ENCODE measurements at regions not wholly inside any gene's neighbourhood (a gene's known extent, or its start where the extent isn't known, plus 50 kb on each side); places are given as distances from the start of the nearest gene placed in this dataset.

DNA sequence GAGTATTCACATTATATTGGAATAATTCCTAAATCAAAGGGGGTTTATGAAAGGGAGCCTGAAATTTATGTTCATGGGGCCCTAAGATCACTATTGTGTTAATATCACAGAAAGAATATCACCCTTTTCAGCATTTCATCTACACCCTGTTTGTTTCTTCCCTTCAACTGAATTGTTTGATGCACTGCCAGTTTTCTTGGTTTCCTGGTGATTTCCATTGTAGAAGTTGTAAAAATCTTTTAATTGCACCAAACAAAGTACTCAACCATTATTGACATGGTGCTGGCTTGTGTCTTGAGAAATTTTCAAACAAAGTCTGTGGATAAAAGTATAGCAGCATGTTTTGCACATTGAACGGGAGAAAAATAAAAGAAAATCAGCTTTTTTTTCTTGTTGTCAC, 154.8 kb upstream of the PRKD1 start:
- TF ChIP-seq EZH2phosphoT487 (IDR thresholded peaks at IDR 0.05; ENCODE audit: low read length) (no peak), EZH2 (optimal IDR thresholded peaks at IDR 0.05; ENCODE audit: low read depth, low read length) (no peak)
- TF ChIP-seq, protein P1, sequence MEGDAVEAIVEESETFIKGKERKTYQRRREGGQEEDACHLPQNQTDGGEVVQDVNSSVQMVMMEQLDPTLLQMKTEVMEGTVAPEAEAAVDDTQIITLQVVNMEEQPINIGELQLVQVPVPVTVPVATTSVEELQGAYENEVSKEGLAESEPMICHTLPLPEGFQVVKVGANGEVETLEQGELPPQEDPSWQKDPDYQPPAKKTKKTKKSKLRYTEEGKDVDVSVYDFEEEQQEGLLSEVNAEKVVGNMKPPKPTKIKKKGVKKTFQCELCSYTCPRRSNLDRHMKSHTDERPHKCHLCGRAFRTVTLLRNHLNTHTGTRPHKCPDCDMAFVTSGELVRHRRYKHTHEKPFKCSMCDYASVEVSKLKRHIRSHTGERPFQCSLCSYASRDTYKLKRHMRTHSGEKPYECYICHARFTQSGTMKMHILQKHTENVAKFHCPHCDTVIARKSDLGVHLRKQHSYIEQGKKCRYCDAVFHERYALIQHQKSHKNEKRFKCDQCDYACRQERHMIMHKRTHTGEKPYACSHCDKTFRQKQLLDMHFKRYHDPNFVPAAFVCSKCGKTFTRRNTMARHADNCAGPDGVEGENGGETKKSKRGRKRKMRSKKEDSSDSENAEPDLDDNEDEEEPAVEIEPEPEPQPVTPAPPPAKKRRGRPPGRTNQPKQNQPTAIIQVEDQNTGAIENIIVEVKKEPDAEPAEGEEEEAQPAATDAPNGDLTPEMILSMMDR (IDR thresholded peaks at IDR 0.05; ENCODE audit: low read length) = no peak
- H3K4me1 ChIP-seq (ENCODE audit: low read length) = no peaks in the 10 kb centered on the region
- no peak overlapping the region for H2AFZ ChIP-seq (ENCODE audit: low read length)
- no peaks in the 10 kb centered on the region for H3K36me3 ChIP-seq (replicated peaks; ENCODE audit: insufficient read depth, low read length)
- H3F3A ChIP-seq (ENCODE audit: insufficient read depth, low read length) = no peaks in the 10 kb centered on the region
- no peak overlapping the region for H3K4me2 ChIP-seq (ENCODE audit: low read depth, low read length)
- H3K27ac ChIP-seq (ENCODE audit: low read length) = no peak overlapping the region
- H3K79me2 ChIP-seq (ENCODE audit: low read length) = no peaks in the 10 kb centered on the region
- H4K20me1 ChIP-seq (ENCODE audit: insufficient read depth, low read length) = no peaks in the 10 kb centered on the region
- H3K9me3 ChIP-seq (replicated peaks; ENCODE audit: insufficient read depth, low read length) = no peaks in the 10 kb centered on the region
- no peak overlapping the region for H3K9ac ChIP-seq (ENCODE audit: low read length)
- no peaks in the 10 kb centered on the region for H3K9me2 ChIP-seq (replicated peaks; ENCODE audit: insufficient read depth, low read length)
- H3K4me3 ChIP-seq (ENCODE audit: low read length) = no peak overlapping the region
- H3K27me3 ChIP-seq (replicated peaks; ENCODE audit: insufficient read depth, low read length) = no peaks in the 10 kb centered on the region
- no peak for DNase-seq

DNA sequence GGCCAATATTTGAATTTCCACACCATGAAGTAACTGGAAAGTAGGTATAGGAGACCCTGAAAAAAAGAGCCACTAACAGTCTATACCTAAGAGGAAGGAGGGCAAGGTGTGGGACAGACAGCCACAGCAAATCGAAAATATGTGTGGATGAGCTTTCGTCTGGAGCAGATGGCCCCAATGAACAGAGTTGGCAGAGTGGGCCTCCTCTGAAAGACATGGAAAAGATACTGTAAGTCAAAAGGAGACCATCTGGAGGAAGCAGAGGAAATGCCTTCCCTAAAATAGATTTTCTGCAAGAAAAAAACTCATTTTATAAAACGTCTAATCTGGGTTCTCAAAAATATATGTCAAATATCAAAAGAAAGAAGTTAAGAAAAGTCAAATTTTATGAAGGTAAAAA, 157.2 kb upstream of the PRKD1 start:
- no peaks in the 10 kb centered on the region for H3K36me3 ChIP-seq (replicated peaks; ENCODE audit: insufficient read depth, low read length)
- no peaks in the 10 kb centered on the region for H3K9me3 ChIP-seq (replicated peaks; ENCODE audit: insufficient read depth, low read length)
- H3K9ac ChIP-seq (ENCODE audit: low read length) = no peak overlapping the region
- no peak overlapping the region for H3K4me3 ChIP-seq (ENCODE audit: low read length)
- H2AFZ ChIP-seq (ENCODE audit: low read length) = no peak overlapping the region
- no peaks in the 10 kb centered on the region for H3K79me2 ChIP-seq (ENCODE audit: low read length)
- H3K4me2 ChIP-seq (ENCODE audit: low read depth, low read length) = no peak overlapping the region
- no peak for TF ChIP-seq EZH2 (optimal IDR thresholded peaks at IDR 0.05; ENCODE audit: low read depth, low read length)
- TF ChIP-seq, protein P1 (IDR thresholded peaks at IDR 0.05; ENCODE audit: low read length) = no peak
- no peak for TF ChIP-seq EZH2phosphoT487 (IDR thresholded peaks at IDR 0.05; ENCODE audit: low read length)
- no peaks in the 10 kb centered on the region for H3K9me2 ChIP-seq (replicated peaks; ENCODE audit: insufficient read depth, low read length)
- no peaks in the 10 kb centered on the region for H3F3A ChIP-seq (ENCODE audit: insufficient read depth, low read length)
- H3K27me3 ChIP-seq (replicated peaks; ENCODE audit: insufficient read depth, low read length) = no peaks in the 10 kb centered on the region
- no peak overlapping the region for H3K27ac ChIP-seq (ENCODE audit: low read length)
- no peaks in the 10 kb centered on the region for H3K4me1 ChIP-seq (ENCODE audit: low read length)
- H4K20me1 ChIP-seq (ENCODE audit: insufficient read depth, low read length) = no peaks in the 10 kb centered on the region
- DNase-seq = no peak

DNA sequence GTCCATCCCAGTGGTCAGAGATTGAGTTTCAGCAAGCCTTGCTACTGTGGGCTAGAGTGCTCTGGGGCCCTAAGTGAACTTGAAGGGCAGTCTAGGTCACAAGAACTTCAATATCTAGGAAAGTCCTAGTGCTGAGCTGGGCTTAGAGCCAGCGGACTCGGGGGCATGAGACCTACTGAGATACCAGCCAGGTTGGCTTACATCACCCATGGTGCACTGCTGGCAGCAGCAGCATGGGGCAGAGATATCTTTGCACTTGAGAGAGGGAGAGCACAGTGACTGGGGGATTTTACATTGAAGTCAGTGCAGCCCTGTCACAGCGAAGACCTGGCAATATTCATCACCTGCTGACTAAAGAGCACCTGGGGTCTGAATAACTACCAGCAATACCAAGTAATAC, 158.3 kb upstream of the PRKD1 start:
- H3K36me3 ChIP-seq (replicated peaks; ENCODE audit: insufficient read depth, low read length) = no peaks in the 10 kb centered on the region
- TF ChIP-seq EZH2phosphoT487 (IDR thresholded peaks at IDR 0.05; ENCODE audit: low read length) (no peak), EZH2 (optimal IDR thresholded peaks at IDR 0.05; ENCODE audit: low read depth, low read length) (no peak)
- TF ChIP-seq, protein P1 (IDR thresholded peaks at IDR 0.05; ENCODE audit: low read length) = no peak
- H3K4me3 ChIP-seq (ENCODE audit: low read length) = no peak overlapping the region
- H3K9me3 ChIP-seq (replicated peaks; ENCODE audit: insufficient read depth, low read length) = no peaks in the 10 kb centered on the region
- no peaks in the 10 kb centered on the region for H3K9me2 ChIP-seq (replicated peaks; ENCODE audit: insufficient read depth, low read length)
- H4K20me1 ChIP-seq (ENCODE audit: insufficient read depth, low read length) = no peaks in the 10 kb centered on the region
- H3K4me1 ChIP-seq (ENCODE audit: low read length) = no peaks in the 10 kb centered on the region
- H3F3A ChIP-seq (ENCODE audit: insufficient read depth, low read length) = no peaks in the 10 kb centered on the region
- no peak for DNase-seq
- H3K79me2 ChIP-seq (ENCODE audit: low read length) = no peaks in the 10 kb centered on the region
- no peaks in the 10 kb centered on the region for H3K27me3 ChIP-seq (replicated peaks; ENCODE audit: insufficient read depth, low read length)
- no peak overlapping the region for H3K27ac ChIP-seq (ENCODE audit: low read length)
- H2AFZ ChIP-seq (ENCODE audit: low read length) = no peak overlapping the region
- H3K9ac ChIP-seq (ENCODE audit: low read length) = no peak overlapping the region
- H3K4me2 ChIP-seq (ENCODE audit: low read depth, low read length) = no peak overlapping the region
